Activated CD4-positive, alpha-beta T cell treated with anti-CD3 and anti-CD28 coated beads for 36 hours (primary cell): ENCODE measurements at regions not wholly inside any gene's neighbourhood (a gene's known extent, or its start where the extent isn't known, plus 50 kb on each side); places are given as distances from the start of the nearest gene placed in this dataset.

Experiments used
- ATAC-seq: fragments of 200-7000 bp; cut with Tn5 transposase; one replicate; pipeline ENCODE4 v1.10.0; 2021; ENCODE audit warnings: mild to moderate bottlenecking, moderate library complexity
- CTCF ChIA-PET: fragments of 350-600 bp; sonication (Branson Sonifier 250); formaldehyde crosslinking; loops from one replicate; lab custom pipeline; 2021; ENCODE audit warnings: antibody characterized with exemption; lab: Charles Lee
- POLR2A ChIA-PET: fragments of 350-600 bp; sonication (Branson Sonifier 250); formaldehyde crosslinking; loops from one replicate; lab custom pipeline; 2021; ENCODE audit warnings: antibody characterized with exemption, inconsistent platforms; lab: Charles Lee
- DNase-seq: peaks from one replicate; pipeline ENCODE4 v3.0.0-alpha.2; 2020
- H3K27ac Mint-ChIP-seq: one replicate; pipeline ENCODE4 v1.8.0; 2021; ENCODE audit warnings: mixed read lengths
- H3K27me3 Mint-ChIP-seq: one replicate; pipeline ENCODE4 v1.8.0; 2021; ENCODE audit warnings: mixed read lengths
- H3K36me3 Mint-ChIP-seq: one replicate; pipeline ENCODE4 v1.8.0; 2021; ENCODE audit warnings: low read depth, mixed read lengths
- H3K4me1 Mint-ChIP-seq: one replicate; pipeline ENCODE4 v1.8.0; 2021; ENCODE audit warnings: mixed read lengths
- H3K4me3 Mint-ChIP-seq: one replicate; pipeline ENCODE4 v1.8.0; 2021; ENCODE audit warnings: mild to moderate bottlenecking, moderate library complexity, mixed read lengths
- H3K9me3 Mint-ChIP-seq: one replicate; pipeline ENCODE4 v1.8.0; 2021; ENCODE audit warnings: low read depth, mixed read lengths
- intact Hi-C, 2 experiments: fragments of 100-400 bp; cut with DNase I in 1 of 2; cut with micrococcal nuclease in 1 of 2; formaldehyde crosslinking; loops; one replicate each; pipeline versions ENCODE4 v1.14.2 to v1.15.1; 2022 to 2024; cut with DNase I, micrococcal nuclease

- ChIA-PET CTCF (interaction anchor here (0.6 kb wide), 1 partner anchor 106 kb away, joined by 3 read pairs; no protein-coding TSS in a partner anchor), POLR2A (no interaction called here)
- H3K27ac Mint-ChIP-seq = no peak overlapping the region
- H3K9me3 Mint-ChIP-seq = no peaks in the 10 kb centered on the region
- ATAC-seq = no peak
- intact Hi-C loops = no loop called here
- no peaks in the 10 kb centered on the region for H3K4me1 Mint-ChIP-seq
- no peaks in the 10 kb centered on the region for H3K36me3 Mint-ChIP-seq
- DNase-seq = no peak
- H3K4me3 Mint-ChIP-seq = no peak overlapping the region
- H3K27me3 Mint-ChIP-seq = peaks cover 2% of the 10 kb centered on the region
Measured at GRCh38 chr10:64142395-64142794, 621.2 kb downstream of the REEP3 start.

- CTCF ChIA-PET = no interaction called here
- intact Hi-C loops = no loop called here
- Mint-ChIP-seq H3K4me3 (no peak overlapping the region), H3K9me3 (no peaks in the 10 kb centered on the region), H3K27ac (no peak overlapping the region), H3K27me3 (peaks cover 4% of the 10 kb centered on the region), H3K36me3 (no peaks in the 10 kb centered on the region), H3K4me1 (no peaks in the 10 kb centered on the region)
- no peak for ATAC-seq
- DNase-seq = no peak
- POLR2A ChIA-PET = no interaction called here
Measured at GRCh38 chr10:64148607-64149006, 627.4 kb downstream of the REEP3 start.

- no peak for ATAC-seq
- Mint-ChIP-seq H3K9me3 (peaks cover 2% of the 10 kb centered on the region), H3K4me1 (no peaks in the 10 kb centered on the region), H3K4me3 (no peak overlapping the region), H3K27me3 (no peaks in the 10 kb centered on the region), H3K36me3 (no peaks in the 10 kb centered on the region), H3K27ac (no peak overlapping the region)
- intact Hi-C loops = no loop called here
- ChIA-PET POLR2A (no interaction called here), CTCF (no interaction called here)
- no peak for DNase-seq
Measured at GRCh38 chr10:64156166-64156565, 635.0 kb downstream of the REEP3 start.

GRCh38 chr10:64158551-64158950 is 637.4 kb downstream of the REEP3 start:
- H3K36me3 Mint-ChIP-seq = no peaks in the 10 kb centered on the region
- intact Hi-C loops = no loop called here
- peaks cover 2% of the 10 kb centered on the region for H3K9me3 Mint-ChIP-seq
- ATAC-seq = no peak
- no peak overlapping the region for H3K27ac Mint-ChIP-seq
- no peak overlapping the region for H3K4me3 Mint-ChIP-seq
- DNase-seq = no peak
- no peaks in the 10 kb centered on the region for H3K4me1 Mint-ChIP-seq
- ChIA-PET POLR2A (no interaction called here), CTCF (no interaction called here)
- H3K27me3 Mint-ChIP-seq = no peaks in the 10 kb centered on the region

- ChIA-PET CTCF (no interaction called here), POLR2A (no interaction called here)
- H3K4me1 Mint-ChIP-seq = no peaks in the 10 kb centered on the region
- H3K4me3 Mint-ChIP-seq = no peak overlapping the region
- DNase-seq = no peak
- no peaks in the 10 kb centered on the region for H3K9me3 Mint-ChIP-seq
- H3K27ac Mint-ChIP-seq = no peak overlapping the region
- no peaks in the 10 kb centered on the region for H3K27me3 Mint-ChIP-seq
- H3K36me3 Mint-ChIP-seq = no peaks in the 10 kb centered on the region
- no peak for ATAC-seq
- intact Hi-C loops = no loop called here
Measured at GRCh38 chr10:64159910-64160872, 639.0 kb downstream of the REEP3 start.

- Mint-ChIP-seq H3K9me3 (peaks cover 7% of the 10 kb centered on the region), H3K36me3 (no peaks in the 10 kb centered on the region), H3K27ac (no peak overlapping the region), H3K27me3 (no peaks in the 10 kb centered on the region), H3K4me1 (no peaks in the 10 kb centered on the region), H3K4me3 (no peak overlapping the region)
- ATAC-seq (no peak), DNase-seq (no peak)
- intact Hi-C loops = no loop called here
- CTCF ChIA-PET = interaction anchor here (0.5 kb wide), 1 partner anchor 9 kb away, joined by 3 read pairs; no protein-coding TSS in a partner anchor
- POLR2A ChIA-PET = no interaction called here
Measured at GRCh38 chr10:64170791-64171190, 649.6 kb downstream of the REEP3 start.

- ChIA-PET CTCF (no interaction called here), POLR2A (no interaction called here)
- Mint-ChIP-seq H3K9me3 (no peaks in the 10 kb centered on the region), H3K27me3 (no peaks in the 10 kb centered on the region), H3K4me3 (no peak overlapping the region), H3K36me3 (no peaks in the 10 kb centered on the region), H3K27ac (no peak overlapping the region), H3K4me1 (no peaks in the 10 kb centered on the region)
- DNase-seq (no peak), ATAC-seq (no peak)
- intact Hi-C loops = no loop called here
Measured at GRCh38 chr10:64173826-64174225, 652.6 kb downstream of the REEP3 start.

- no peak overlapping the region for H3K27ac Mint-ChIP-seq
- no peaks in the 10 kb centered on the region for H3K9me3 Mint-ChIP-seq
- no peaks in the 10 kb centered on the region for H3K27me3 Mint-ChIP-seq
- POLR2A ChIA-PET = no interaction called here
- DNase-seq (no peak), ATAC-seq (no peak)
- no peak overlapping the region for H3K4me3 Mint-ChIP-seq
- H3K4me1 Mint-ChIP-seq = no peaks in the 10 kb centered on the region
- intact Hi-C loops = no loop called here
- CTCF ChIA-PET = no interaction called here
- H3K36me3 Mint-ChIP-seq = no peaks in the 10 kb centered on the region
Measured at GRCh38 chr10:64174666-64175255, 653.6 kb downstream of the REEP3 start.

- ATAC-seq (no peak), DNase-seq (no peak)
- intact Hi-C loops = no loop called here
- Mint-ChIP-seq H3K9me3 (no peaks in the 10 kb centered on the region), H3K27ac (no peak overlapping the region), H3K4me3 (no peak overlapping the region), H3K4me1 (no peaks in the 10 kb centered on the region), H3K36me3 (no peaks in the 10 kb centered on the region), H3K27me3 (no peaks in the 10 kb centered on the region)
- CTCF ChIA-PET = no interaction called here
- POLR2A ChIA-PET = no interaction called here
Measured at GRCh38 chr10:64175271-64175962, 654.2 kb downstream of the REEP3 start.

- POLR2A ChIA-PET = no interaction called here
- no peaks in the 10 kb centered on the region for H3K4me1 Mint-ChIP-seq
Measured at GRCh38 chr10:64182671-64183070, 661.5 kb downstream of the REEP3 start.

GRCh38 chr10:64191286-64191685 is 670.1 kb downstream of the REEP3 start:
- Mint-ChIP-seq H3K4me1 (no peaks in the 10 kb centered on the region), H3K27me3 (no peaks in the 10 kb centered on the region), H3K9me3 (peaks cover 2% of the 10 kb centered on the region), H3K27ac (no peak overlapping the region), H3K36me3 (no peaks in the 10 kb centered on the region), H3K4me3 (no peak overlapping the region)
- ChIA-PET POLR2A (no interaction called here), CTCF (no interaction called here)
- ATAC-seq = no peak
- intact Hi-C loops = no loop called here
- no peak for DNase-seq

More at GRCh38 chr10:64182671-64183070, 661.5 kb downstream of the REEP3 start:
- no peaks in the 10 kb centered on the region for H3K36me3 Mint-ChIP-seq
- CTCF ChIA-PET = no interaction called here
- DNase-seq (no peak), ATAC-seq (no peak)
- intact Hi-C loops = no loop called here
- H3K4me3 Mint-ChIP-seq = no peak overlapping the region
- no peaks in the 10 kb centered on the region for H3K27me3 Mint-ChIP-seq
- H3K9me3 Mint-ChIP-seq = no peaks in the 10 kb centered on the region
- no peak overlapping the region for H3K27ac Mint-ChIP-seq
